ENCODE measurements at regions not wholly inside any gene's neighbourhood (a gene's known extent, or its start where the extent isn't known, plus 50 kb on each side); places are given as distances from the start of the nearest gene placed in this dataset.
"Not testable (repeated sequence)": the region's sequence is repeated elsewhere in the genome, so short reads cannot be mapped to it uniquely, and the experiment has no call there.

- no peak overlapping the region for H3K27ac ChIP-seq
- intact Hi-C loops (cut with DNase I; ENCODE audit: low total_unique reads) = no loop called here
- H3K4me3 ChIP-seq = no peak overlapping the region
- peaks cover 0 to 6% (median 2%) of the 10 kb centered on the region in 4 donors for H3K9me3 ChIP-seq
- no peaks in the 10 kb centered on the region for H3K36me3 ChIP-seq
- DNase-seq = no peak
- no peaks in the 10 kb centered on the region for H3K4me1 ChIP-seq
- H3K27me3 ChIP-seq = peaks cover 0 to 19% (median 3%) of the 10 kb centered on the region in 3 donors
- 65 to 79% (median 67%) methylated on average over 1 of the region's 1 CpG for WGBS, 5 donors
- TF ChIP-seq EP300 (IDR thresholded peaks at IDR 0.05) = no peak
- no peak for TF ChIP-seq POLR2AphosphoS5 (IDR thresholded peaks at IDR 0.05)
- TF ChIP-seq POLR2A (IDR thresholded peaks at IDR 0.05) = no peak
- no peak for TF ChIP-seq CTCF (IDR thresholded peaks at IDR 0.05)
Observed at GRCh38 chr9:97793067-97793466, 60.0 kb upstream of the FOXE1 start.

- 89 to 94% (median 91%) methylated on average over 1 of the region's 1 CpG for WGBS, 5 donors
- no peak for DNase-seq
Observed at GRCh38 chr9:97794666-97795065, 58.4 kb upstream of the FOXE1 start.

GRCh38 chr9:97796176-97796575 lies 56.9 kb upstream of the FOXE1 start:
- WGBS, 5 donors = 77 to 97% (median 92%) methylated on average over 4 to 28 of the region's 30 CpGs
- H3K27ac ChIP-seq; H3K4me1 ChIP-seq; intact Hi-C loops (cut with DNase I; ENCODE audit: low total_unique reads); H3K36me3 ChIP-seq; H3K9me3 ChIP-seq; H3K4me3 ChIP-seq; DNase-seq: not testable (repeated sequence)
- peaks cover 0 to 18% (median 3%) of the 10 kb centered on the region in 3 donors for H3K27me3 ChIP-seq

More at GRCh38 chr9:97794666-97795065, 58.4 kb upstream of the FOXE1 start:
- Histone ChIP-seq H3K27ac (no peak overlapping the region), H3K9me3 (peaks cover 0 to 6% (median 2%) of the 10 kb centered on the region in 4 donors), H3K4me3 (no peak overlapping the region), H3K27me3 (peaks cover 0 to 19% (median 3%) of the 10 kb centered on the region in 3 donors), H3K4me1 (no peaks in the 10 kb centered on the region), H3K36me3 (no peaks in the 10 kb centered on the region)
- no peak for TF ChIP-seq CTCF (IDR thresholded peaks at IDR 0.05)
- no peak for TF ChIP-seq POLR2AphosphoS5 (IDR thresholded peaks at IDR 0.05)
- no peak for TF ChIP-seq EP300 (IDR thresholded peaks at IDR 0.05)
- TF ChIP-seq POLR2A (IDR thresholded peaks at IDR 0.05) = no peak
- intact Hi-C loops (cut with DNase I; ENCODE audit: low total_unique reads) = no loop called here

- Histone ChIP-seq H3K9me3 (no peaks in the 10 kb centered on the region), H3K4me3 (no peak overlapping the region), H3K27ac (no peak overlapping the region), H3K27me3 (peaks cover 0 to 51% (median 13%) of the 10 kb centered on the region in 3 donors), H3K4me1 (peaks cover 5 to 15% (median 10%) of the 10 kb centered on the region in 4 donors), H3K36me3 (no peaks in the 10 kb centered on the region)
- intact Hi-C loops (cut with DNase I; ENCODE audit: low total_unique reads) = no loop called here
- no peak for DNase-seq
- WGBS, 5 donors = 53 to 81% (median 74%) methylated on average over 1 of the region's 1 CpG
- TF ChIP-seq EP300 (IDR thresholded peaks at IDR 0.05) = no peak
- no peak for TF ChIP-seq POLR2A (IDR thresholded peaks at IDR 0.05)
- TF ChIP-seq CTCF (IDR thresholded peaks at IDR 0.05) = no peak
- TF ChIP-seq POLR2AphosphoS5 (IDR thresholded peaks at IDR 0.05) = no peak
Observed at GRCh38 chr9:97801180-97801579, 51.8 kb upstream of the FOXE1 start.

- Histone ChIP-seq H3K4me1 (peaks cover 5 to 15% (median 10%) of the 10 kb centered on the region in 4 donors), H3K9me3 (no peaks in the 10 kb centered on the region), H3K4me3 (no peak overlapping the region), H3K27ac (no peak overlapping the region), H3K36me3 (no peaks in the 10 kb centered on the region), H3K27me3 (peaks cover 0 to 44% (median 13%) of the 10 kb centered on the region in 3 donors)
- no peak for DNase-seq
- intact Hi-C loops (cut with DNase I; ENCODE audit: low total_unique reads) = no loop called here
- 72 to 83% (median 79%) methylated on average over 6 of the region's 6 CpGs for WGBS, 5 donors
- TF ChIP-seq POLR2AphosphoS5 (IDR thresholded peaks at IDR 0.05) (no peak), CTCF (IDR thresholded peaks at IDR 0.05) (no peak), EP300 (IDR thresholded peaks at IDR 0.05) (no peak), POLR2A (IDR thresholded peaks at IDR 0.05) (no peak)
Observed at GRCh38 chr9:97802276-97802675, 50.8 kb upstream of the FOXE1 start.

Data from stomach (tissue), 8 donors.